Right lobe of liver (tissue), 4 donors: ENCODE measurements at regions not wholly inside any gene's neighbourhood (a gene's known extent, or its start where the extent isn't known, plus 50 kb on each side); places are given as distances from the start of the nearest gene placed in this dataset.

Source experiments
- POLR2A ChIP-seq: fragments of 450-650 bp; IDR thresholded peaks from one replicate; pipeline ENCODE4 v1.6.1; 2017; ENCODE audit warnings: antibody characterized with exemption, mild to moderate bottlenecking
- TF ChIP-seq, protein P1 (sequence below), 4 donors: fragments of 200-600 bp in 3 of 4; fragments of 450-650 bp in 1 of 4; IDR thresholded peaks; one replicate each; pipeline versions ENCODE4 v1.5.1 to v1.8.0; 2016 to 2022; ENCODE audit warnings: antibody characterized with exemption in 4 of 4, mild to moderate bottlenecking in 2 of 4
- donor health status: DM: no; HTN: no; CAD: no.
- donor health status: DM: no; HTN: no; CAD: no.
- donor health status: DM: no; HTN: yes; CAD: no.

- TF ChIP-seq, protein P1, sequence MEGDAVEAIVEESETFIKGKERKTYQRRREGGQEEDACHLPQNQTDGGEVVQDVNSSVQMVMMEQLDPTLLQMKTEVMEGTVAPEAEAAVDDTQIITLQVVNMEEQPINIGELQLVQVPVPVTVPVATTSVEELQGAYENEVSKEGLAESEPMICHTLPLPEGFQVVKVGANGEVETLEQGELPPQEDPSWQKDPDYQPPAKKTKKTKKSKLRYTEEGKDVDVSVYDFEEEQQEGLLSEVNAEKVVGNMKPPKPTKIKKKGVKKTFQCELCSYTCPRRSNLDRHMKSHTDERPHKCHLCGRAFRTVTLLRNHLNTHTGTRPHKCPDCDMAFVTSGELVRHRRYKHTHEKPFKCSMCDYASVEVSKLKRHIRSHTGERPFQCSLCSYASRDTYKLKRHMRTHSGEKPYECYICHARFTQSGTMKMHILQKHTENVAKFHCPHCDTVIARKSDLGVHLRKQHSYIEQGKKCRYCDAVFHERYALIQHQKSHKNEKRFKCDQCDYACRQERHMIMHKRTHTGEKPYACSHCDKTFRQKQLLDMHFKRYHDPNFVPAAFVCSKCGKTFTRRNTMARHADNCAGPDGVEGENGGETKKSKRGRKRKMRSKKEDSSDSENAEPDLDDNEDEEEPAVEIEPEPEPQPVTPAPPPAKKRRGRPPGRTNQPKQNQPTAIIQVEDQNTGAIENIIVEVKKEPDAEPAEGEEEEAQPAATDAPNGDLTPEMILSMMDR (IDR thresholded peaks at IDR 0.05), result no peak
- TF ChIP-seq POLR2A, result no peak
Observed at GRCh38 chr10:44033008-44033407, 351.9 kb downstream of the CXCL12 start.
